HepG2 (cell line): ENCODE measurements at regions not wholly inside any gene's neighbourhood (a gene's known extent, or its start where the extent isn't known, plus 50 kb on each side); places are given as distances from the start of the nearest gene placed in this dataset.

Experiments
- EZH2 ChIP-seq: conservative IDR thresholded peaks from 2 replicates; pipeline ENCODE4 v1.6.1; 2012; ENCODE audit warnings: mild to moderate bottlenecking, low read depth, low read length, moderate library complexity
- NCOA1 ChIP-seq: sonication (generic); formaldehyde crosslinking; IDR thresholded peaks from 2 replicates; pipeline ENCODE4 v1.9.0; 2021; ENCODE audit warnings: missing genetic modification reagents
- NR2C2 ChIP-seq: sonication (generic); formaldehyde crosslinking; IDR thresholded peaks from 2 replicates; pipeline ENCODE4 v1.4.0; 2020; ENCODE audit warnings: missing genetic modification reagents, mild to moderate bottlenecking, moderate library complexity, borderline replicate concordance
- POLR2AphosphoS5 ChIP-seq: IDR thresholded peaks from 2 replicates; pipeline ENCODE4 v1.6.1; 2012; ENCODE audit warnings: low read depth, low read length
- RFX5 ChIP-seq: IDR thresholded peaks from 2 replicates; pipeline ENCODE4 v1.6.1; 2011; ENCODE audit warnings: low read depth, low read length, improper control_type of control experiment
- YEATS2 ChIP-seq: sonication (generic); formaldehyde crosslinking; IDR thresholded peaks from 2 replicates; pipeline ENCODE4 v1.4.0; 2020; ENCODE audit warnings: missing genetic modification reagents, borderline replicate concordance
- ZBTB1 ChIP-seq: sonication (generic); formaldehyde crosslinking; IDR thresholded peaks from 2 replicates; pipeline ENCODE4 v1.4.0; 2020; ENCODE audit warnings: missing genetic modification reagents, borderline replicate concordance
- ZBTB8A ChIP-seq: sonication (generic); formaldehyde crosslinking; IDR thresholded peaks from 2 replicates; pipeline ENCODE4 v1.4.0; 2020; ENCODE audit warnings: mild to moderate bottlenecking, low read depth, missing genetic modification reagents, borderline replicate concordance
- TF ChIP-seq, protein P1 (sequence below): sonication (generic); formaldehyde crosslinking; conservative IDR thresholded peaks from 2 replicates; pipeline ENCODE4 v1.5.0; 2020; ENCODE audit warnings: missing genetic modification reagents

DNA sequence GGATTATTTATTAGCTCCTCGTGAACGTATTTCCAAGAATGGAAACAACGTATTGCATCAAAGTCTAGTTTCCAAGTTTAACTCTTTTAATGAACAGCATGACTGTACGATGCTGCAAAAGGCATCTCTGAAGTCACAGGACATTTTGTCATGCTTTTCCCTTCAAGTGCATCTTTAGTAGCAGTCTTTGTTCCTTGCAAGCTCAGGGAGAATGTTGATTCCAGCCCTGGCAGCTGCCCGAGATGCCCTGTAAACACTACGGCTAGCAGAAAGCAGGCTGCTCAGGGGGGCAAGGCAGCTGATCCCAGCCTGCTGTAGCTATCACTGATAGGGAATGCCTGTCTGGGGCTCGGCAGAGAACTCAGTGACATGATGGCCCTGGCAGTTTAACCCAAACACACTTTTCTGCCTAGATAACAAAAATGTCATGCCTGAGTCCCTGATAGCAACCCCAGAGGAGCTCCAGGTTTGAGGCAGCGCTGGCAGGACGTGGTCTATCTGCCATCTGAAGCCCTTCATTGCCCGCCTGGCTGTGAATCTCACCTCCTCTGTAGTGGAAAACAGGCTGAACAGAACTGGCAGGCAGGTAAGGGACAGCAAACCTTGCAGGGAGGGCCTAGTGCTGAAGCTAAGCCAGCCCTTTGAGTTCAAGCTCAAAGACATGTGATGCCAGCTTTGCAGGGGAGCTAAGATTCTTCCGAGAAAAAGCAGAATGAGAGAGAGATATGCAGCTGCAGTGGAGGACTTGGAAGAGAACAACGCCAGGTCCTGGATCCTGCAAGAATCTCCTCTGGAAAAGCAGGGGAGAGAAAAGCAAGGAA, 264.6 kb downstream of the SNX10 start:
- TF ChIP-seq RFX5 (no peak), ZBTB8A (CRISPR knock-in tag) (no peak), NR2C2 (CRISPR knock-in tag) (no peak), POLR2AphosphoS5 (no peak), EZH2 (no peak), YEATS2 (CRISPR knock-in tag) (no peak), ZBTB1 (CRISPR knock-in tag) (no peak), NCOA1 (CRISPR knock-in tag) (no peak)
- TF ChIP-seq, protein P1, sequence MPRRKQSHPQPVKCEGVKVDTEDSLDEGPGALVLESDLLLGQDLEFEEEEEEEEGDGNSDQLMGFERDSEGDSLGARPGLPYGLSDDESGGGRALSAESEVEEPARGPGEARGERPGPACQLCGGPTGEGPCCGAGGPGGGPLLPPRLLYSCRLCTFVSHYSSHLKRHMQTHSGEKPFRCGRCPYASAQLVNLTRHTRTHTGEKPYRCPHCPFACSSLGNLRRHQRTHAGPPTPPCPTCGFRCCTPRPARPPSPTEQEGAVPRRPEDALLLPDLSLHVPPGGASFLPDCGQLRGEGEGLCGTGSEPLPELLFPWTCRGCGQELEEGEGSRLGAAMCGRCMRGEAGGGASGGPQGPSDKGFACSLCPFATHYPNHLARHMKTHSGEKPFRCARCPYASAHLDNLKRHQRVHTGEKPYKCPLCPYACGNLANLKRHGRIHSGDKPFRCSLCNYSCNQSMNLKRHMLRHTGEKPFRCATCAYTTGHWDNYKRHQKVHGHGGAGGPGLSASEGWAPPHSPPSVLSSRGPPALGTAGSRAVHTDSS (CRISPR knock-in tag) = no peak
